CD4-positive, alpha-beta T cell treated with Interferon alpha-2 for 1 hour (primary cell): ENCODE measurements at regions not wholly inside any gene's neighbourhood (a gene's known extent, or its start where the extent isn't known, plus 50 kb on each side); places are given as distances from the start of the nearest gene placed in this dataset.

Source experiments
- DNase-seq, 2 donors: peaks; one replicate each; pipeline ENCODE4 v3.0.0-alpha.2; 2020 to 2022

DNA sequence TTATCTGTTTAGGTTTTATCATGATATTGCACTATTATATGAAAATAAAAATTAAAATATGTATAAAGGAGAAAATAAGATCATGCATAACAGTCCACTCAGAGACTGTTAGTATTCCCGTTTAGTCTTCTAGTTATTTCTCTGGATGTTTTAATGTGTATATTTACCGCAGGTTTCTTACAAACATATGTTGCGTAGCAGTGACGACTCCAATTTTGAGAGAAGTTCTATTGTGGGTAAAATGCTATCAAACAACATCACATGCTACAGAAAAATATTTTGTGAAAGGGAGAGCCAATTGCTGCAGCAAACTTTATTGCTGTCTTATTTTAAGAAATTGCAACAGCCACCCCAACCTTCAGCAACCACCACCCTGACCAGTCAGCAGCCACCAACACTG, 72.4 kb upstream of the NXT1 start:
- no peak for DNase-seq

- no peak for DNase-seq
Measured at GRCh38 chr20:23277316-23277715, 73.3 kb upstream of the NXT1 start.

- DNase-seq, result no peak
Measured at GRCh38 chr20:23273776-23274175, 76.8 kb upstream of the NXT1 start.

DNA sequence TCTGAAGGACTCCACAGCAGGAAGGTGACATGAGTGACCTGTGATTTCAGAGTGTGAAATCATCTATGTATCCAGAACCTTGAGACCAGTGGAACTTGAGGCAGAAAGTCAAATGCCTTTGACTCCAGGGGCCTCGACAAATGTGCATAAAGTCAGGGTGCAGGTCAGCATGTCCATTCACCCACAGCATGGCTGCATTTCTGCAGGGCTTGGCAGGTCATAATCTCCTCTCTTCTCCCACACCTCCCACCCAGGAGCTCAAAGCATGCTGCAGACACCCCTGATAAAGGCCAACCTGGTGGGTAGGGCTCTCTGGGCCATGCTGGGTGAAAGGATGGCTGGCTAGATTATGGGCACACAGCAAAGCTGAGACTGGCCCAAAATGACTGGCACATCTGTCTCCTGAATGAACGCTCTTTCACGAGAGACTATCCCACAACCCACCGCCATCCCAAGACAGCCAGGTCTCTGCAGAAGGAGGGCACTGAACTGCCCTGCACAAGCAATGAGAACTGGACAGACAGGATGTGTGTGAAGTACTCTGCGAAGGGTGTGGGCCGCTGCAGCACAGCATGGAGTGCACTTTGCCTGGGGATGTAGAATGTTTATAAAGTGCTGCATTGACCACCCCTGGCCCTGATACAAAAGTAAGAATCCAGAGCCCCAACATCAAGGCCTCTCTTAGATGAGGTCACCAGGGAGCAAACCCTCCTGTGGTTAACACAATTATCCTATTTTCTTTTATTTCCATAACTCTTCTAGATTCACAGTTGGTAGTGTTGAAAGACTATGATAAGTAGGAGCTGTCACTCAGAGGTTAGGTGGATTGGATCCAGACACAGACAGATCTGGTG, 78.2 kb upstream of the NXT1 start:
- no peak for DNase-seq

- DNase-seq, result no peak
Measured at GRCh38 chr20:23270382-23270911, 80.1 kb upstream of the NXT1 start.

DNA sequence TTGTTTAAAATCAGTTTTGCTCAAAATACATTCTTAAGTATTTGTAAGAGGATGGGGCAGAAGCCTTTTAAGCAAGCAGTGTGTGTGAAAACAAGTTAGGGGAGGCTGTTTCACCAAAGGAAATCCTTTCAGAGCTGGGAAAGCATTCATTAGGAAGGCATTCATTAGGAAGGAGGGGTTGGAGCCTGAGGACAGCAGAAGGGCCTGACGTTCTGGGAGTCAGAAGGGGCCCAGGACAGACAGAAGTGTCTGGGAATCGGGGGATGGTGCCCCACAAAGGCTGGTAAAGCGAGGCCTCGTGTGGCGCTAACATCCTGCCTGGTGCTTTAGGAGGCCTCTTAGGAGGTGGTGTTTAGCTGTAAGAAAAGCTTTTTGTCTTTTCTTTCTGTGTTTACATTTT, 80.6 kb upstream of the NXT1 start:
- DNase-seq, result no peak

- DNase-seq, result no peak
Measured at GRCh38 chr20:23268792-23269354, 81.7 kb upstream of the NXT1 start.

DNA sequence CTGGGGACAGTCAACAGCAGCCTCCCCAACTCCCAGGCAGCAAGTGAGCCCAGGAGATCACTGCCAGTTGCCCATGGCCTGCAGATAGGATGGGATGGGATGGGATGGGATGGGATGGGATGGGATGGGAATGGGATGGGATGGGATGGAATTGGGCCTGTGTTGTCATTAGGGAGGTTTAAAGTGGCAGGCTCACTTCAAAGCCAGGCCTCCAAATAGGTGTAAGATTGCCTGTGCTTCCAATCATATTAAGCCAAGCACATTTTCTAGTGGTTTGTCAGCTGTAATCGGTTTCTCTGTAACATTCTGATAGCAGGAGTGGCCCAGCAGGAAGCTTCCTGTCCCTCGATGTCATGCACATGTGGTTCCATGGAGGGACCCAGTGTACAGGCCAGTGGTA, 82.7 kb upstream of the NXT1 start:
- DNase-seq, result no peak

DNA sequence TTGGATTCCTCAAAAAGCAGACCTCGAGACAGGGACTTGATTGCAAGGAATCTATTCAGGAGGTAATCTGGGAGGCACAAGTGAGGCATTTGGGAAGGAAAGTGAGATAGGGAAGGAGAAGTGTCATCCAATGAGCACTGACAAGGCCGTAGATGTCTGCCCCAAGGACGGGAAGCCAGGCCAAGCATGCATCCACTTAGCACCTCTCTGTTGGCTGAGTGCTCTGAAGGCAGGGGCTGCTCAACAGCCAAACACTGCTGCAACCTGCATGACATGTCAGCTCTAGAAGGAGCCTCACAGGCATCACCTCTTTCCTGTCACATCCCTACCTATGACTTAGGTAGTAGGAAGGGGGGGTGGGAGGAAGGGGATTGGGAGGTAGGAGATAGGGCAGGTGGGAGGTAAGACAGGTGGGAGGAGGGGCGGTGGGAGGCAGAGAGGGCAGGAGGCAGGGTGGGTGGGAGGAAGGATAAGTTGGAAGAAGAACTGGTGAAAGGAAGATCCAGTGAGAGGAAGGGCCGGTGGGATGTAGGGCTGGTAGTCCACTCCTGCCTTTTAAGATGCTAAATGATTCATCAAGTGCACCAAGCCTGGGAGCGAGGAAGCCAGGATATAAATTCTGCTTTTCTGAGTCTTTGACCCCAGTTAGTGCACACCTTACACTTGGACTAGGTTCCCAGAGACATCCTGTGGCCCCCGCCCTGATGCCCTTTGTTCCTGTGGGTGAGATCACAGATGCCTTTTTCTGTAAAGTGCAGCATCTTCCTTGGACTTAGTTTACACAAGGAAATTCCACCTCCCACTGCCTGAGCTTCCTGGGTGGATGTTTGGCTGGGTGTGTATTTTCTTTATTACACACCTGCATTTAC, 83.8 kb upstream of the NXT1 start:
- no peak for DNase-seq

DNA sequence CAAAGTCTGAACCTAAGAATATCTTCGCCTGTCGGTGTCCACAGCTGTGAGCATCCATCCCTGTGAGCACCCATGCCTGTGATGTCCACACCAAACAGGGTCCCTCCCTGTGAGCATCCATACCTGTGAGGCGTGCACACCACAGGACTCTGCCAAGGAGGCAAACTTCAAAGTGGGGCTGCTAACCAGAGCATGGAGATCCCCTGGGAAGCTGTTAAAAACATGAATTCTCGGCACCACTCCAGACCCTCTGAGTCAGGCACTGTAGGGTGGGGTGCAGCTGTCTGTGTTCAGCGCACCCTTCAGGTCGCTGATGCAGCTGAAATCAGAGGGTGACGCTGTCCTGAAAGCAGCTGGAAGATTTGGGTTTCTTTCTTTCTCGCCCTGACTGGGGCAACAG, 85.4 kb upstream of the NXT1 start:
- no peak for DNase-seq

GRCh38 chr20:23264545-23264944, 86.0 kb upstream of the NXT1 start:
- DNase-seq, result no peak

- DNase-seq, result no peak
Measured at GRCh38 chr20:23260181-23260840, 90.3 kb upstream of the NXT1 start.

- no peak for DNase-seq
Measured at GRCh38 chr20:23258747-23259121, 91.9 kb upstream of the NXT1 start.

GRCh38 chr20:23257848-23258746, 92.5 kb upstream of the NXT1 start:
- no peak for DNase-seq

GRCh38 chr20:23257106-23257761, 93.4 kb upstream of the NXT1 start:
- DNase-seq, result no peak

- DNase-seq, result no peak
Measured at GRCh38 chr20:23255716-23256385, 94.7 kb upstream of the NXT1 start.

GRCh38 chr20:23255106-23255505, 95.5 kb upstream of the NXT1 start:
- DNase-seq, result no peak

GRCh38 chr20:23254505-23254904, 96.1 kb upstream of the NXT1 start:
- no peak for DNase-seq

- no peak for DNase-seq
Measured at GRCh38 chr20:23254034-23254433, 96.6 kb upstream of the NXT1 start.

- DNase-seq, result no peak
Measured at GRCh38 chr20:23253524-23253923, 97.1 kb upstream of the NXT1 start.

DNA sequence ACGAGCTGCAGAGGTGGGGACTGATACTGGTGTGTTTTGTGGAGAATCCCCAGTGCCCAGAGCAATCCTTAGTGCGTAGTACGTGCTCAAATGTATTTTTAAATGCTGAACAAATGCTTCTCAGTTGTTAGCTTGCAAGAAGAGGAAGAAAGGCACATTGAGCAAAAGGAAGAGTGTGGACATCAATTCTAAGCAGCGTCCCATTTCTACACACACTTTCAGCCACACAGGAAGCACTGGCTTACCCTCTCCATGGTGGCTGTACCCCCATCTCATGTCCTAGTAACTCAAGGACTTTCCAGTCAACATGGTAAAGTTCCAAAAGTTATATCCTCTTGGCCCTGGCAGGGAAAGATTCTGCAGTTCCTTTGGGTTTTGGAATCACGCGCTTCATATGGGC, 98.8 kb upstream of the NXT1 start:
- DNase-seq, result no peak
